ENCODE measurements at regions not wholly inside any gene's neighbourhood (a gene's known extent, or its start where the extent isn't known, plus 50 kb on each side); places are given as distances from the start of the nearest gene placed in this dataset.

- TF ChIP-seq CTCF (IDR thresholded peaks at IDR 0.05 in 4 of 5, conservative IDR thresholded peaks at IDR 0.05 in 1 of 5) (no peak), POLR2A (IDR thresholded peaks at IDR 0.05) (no peak)
Measured at GRCh38 chr1:100657876-100658715, 61.4 kb upstream of the VCAM1 start.
